GM18498 (cell line): ENCODE measurements at regions not wholly inside any gene's neighbourhood (a gene's known extent, or its start where the extent isn't known, plus 50 kb on each side); places are given as distances from the start of the nearest gene placed in this dataset.

Experiments
- ATAC-seq: cut with Tn5 transposase; IDR thresholded peaks from one replicate; pipeline ENCODE4 v1.9.1; 2021; ENCODE audit warnings: mild to moderate bottlenecking, moderate library complexity; ENCODE audit not compliant: unreplicated experiment

DNA sequence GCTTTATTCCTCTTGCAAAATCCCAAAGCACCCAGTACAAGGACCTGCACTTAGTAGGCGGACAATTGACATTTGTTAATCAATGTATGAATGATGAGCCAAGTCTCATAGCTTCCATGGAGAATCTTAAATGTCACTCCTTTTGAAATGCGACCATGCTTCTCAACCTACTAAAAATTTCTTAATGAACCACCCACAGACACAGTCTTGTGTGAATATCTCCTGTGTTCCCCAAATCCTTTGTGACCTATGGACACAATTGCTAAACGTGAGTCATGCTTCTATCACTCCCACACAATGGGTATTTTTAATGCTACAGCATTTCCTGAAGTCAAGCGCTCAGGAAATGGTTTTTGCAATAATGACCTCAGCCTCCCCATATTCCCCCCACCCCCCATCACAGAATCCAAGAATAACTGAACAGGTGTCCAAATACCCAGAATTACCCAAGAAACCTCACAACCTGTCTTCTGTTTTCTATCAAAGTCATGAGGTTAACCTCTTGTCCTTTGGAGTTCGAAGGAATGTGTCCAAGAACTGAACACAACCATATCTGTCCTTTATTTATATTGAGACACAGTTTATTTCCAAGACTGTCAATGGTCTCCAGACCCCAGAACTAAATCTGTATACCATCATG is 163.6 kb upstream of the PLEKHG7 start:
- ATAC-seq, result peak; percentile 49

DNA sequence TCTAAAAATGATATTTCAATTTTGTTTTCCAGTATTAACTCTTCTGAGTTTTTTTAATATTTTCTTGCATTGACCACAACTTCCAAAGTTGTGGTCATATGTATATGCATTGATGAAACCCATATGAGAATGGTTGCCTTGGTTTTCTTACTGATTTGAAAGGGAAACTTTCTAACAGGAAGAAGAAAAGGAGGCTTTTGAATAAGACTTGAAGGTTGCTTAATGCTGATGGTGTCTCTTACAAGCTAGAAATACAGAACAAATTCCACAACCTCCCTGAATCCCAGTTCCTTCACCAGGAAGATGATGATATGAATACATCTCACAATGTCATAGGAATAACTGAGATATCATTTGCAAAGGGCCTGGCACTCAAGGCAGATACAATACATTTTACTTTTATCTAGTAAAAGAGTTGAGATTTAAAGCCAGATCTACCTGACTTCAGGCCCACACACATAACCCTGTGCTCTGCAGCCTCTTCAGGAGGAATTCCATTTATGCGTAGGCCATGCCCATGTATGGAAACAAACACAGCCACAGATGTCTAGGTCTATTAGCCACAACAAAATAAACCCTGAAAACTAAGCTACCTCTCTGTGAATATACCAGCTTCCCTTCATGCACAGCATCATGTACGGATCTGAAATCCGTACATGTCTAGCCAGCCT is 165.4 kb upstream of the PLEKHG7 start:
- no peak for ATAC-seq

DNA sequence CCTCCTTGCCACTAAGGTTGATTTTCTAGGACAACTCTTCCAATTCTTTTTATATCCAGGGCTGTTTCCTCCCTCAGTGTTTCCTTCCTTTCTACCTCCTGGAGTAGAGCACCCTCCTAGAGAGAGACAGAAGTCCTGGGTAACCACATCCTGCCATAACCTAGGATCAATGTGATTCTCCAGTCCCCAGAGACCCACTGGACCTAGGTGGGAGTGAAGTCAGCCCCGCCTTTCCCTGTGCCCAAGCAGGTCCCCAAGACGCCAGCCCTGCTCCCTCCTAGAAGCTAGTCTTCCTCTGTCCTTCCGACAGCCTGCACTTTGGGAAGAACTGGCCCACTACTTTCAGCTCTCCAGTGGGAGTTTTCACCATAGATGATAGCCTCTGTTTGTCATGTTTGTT is 166.8 kb upstream of the PLEKHG7 start:
- ATAC-seq, result no peak

DNA sequence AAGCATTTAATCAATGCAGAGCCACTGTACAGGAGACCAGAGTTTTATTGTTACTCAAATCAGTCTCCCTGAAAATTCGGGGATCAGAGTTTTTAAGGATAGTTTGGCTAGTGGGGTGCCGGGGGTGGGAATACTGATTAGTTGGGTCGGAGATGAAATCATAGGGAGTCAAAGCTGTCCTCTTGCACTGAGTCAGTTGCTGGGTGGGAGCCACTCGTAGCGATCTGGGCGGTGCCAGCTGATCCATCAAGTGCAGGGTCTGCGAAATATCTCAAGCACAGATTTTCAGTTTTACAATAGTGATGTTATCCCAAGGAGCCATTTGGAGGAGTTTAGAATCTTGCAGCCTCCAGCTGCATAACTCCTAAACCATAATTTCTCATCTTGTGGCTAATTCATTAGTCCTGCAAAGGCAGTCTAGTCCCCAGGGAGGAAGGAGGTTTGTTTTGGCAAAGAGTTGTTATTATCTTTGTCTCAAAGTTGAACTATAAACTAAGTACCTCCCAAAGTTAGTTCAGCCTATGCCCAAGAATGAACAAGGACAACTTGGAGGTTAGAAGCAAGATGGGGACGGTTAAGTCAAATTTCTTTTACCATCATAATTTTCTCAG is 169.4 kb upstream of the PLEKHG7 start:
- no peak for ATAC-seq

DNA sequence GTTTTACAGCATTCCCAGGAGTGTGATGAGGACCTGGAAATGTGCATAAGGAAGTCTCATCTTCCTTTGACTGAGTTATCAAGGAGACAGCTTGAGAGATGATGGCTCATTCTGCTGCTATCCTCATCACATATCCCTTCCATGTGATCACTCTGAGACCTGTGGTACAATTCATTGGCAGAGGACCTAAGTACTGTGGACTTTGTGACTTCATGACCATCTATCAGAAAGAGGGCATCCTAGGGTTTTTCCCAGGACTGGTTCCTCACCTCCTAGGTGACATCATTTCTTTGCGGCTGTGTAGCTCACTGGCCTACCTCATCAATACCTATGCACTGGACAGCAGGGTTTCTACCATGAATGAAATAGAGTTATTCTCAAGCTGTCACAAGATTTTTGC is 172.1 kb upstream of the PLEKHG7 start:
- no peak for ATAC-seq

DNA sequence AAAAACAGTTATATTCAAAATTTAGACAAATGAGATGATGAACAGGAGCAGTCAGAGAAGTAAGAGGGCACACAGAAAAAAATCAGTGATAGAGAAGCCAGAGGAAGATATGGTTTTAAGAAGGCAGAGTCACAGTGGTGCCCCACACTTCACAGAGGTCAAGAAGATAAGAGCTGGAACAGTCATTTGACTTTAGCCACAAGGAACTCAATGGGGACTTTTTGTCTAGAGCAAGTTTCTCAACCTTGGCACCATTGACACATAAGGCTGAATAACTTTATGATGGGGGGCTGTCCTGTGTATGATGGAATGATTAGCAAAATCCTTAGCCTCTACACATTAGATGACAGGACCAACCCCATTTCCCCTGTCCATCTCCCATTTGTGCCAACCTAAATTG is 172.8 kb upstream of the PLEKHG7 start:
- peak; percentile 57 for ATAC-seq

DNA sequence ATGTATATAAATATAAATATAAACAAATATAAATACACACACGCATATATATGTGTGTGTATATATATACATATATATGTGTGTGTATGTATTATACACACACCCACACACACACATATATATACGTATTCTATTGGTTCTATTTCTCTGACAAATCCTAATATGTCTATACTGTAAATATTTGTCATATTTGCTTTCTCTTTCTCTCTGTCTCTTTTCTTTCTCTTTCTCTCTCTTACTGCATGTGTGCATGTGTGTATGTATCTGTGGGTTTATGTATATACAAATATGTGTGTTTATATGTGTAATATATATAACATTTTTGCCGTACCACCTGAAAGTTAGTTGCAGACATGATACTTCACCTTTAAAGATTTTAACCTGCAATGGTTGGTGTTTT is 174.2 kb upstream of the PLEKHG7 start:
- peak; percentile 69 for ATAC-seq

DNA sequence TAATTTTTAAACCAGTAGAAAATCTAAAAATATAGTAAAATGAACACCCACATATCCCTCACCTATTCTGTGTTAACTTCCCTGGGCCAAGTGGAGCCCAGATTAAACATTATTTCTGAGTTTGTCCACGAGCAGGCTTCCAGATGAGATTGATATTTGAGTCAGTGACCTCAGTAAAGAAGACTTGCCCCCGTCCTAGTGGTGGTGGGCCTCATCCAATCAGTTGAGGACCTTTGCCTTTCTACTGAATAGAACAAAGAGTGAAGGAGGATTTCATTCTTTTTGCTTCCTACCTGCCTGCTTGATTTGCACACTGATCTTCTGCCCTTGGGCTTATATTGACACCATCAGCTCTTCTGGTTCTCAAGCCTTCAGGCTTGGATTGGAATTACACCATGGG is 174.7 kb upstream of the PLEKHG7 start:
- ATAC-seq, result peak; percentile 19

DNA sequence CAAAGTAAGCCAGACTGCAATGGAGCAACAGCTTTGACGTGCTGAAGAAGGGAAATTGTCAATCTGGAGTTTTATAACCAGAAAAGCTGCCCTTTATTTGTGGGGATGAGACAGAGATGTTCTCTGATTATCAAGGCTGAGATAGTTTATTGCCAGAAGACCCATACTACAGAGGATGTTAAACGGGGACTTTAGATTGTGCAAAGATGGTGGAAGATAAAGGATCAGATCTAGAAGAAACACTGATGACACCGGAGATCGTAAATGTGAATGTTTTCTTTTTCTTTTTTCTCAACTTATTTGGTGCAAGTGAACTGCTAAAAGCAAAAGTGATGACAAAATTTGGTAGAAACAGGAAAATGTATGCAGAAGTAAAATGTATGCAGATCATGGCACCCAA is 178.3 kb upstream of the PLEKHG7 start:
- no peak for ATAC-seq

DNA sequence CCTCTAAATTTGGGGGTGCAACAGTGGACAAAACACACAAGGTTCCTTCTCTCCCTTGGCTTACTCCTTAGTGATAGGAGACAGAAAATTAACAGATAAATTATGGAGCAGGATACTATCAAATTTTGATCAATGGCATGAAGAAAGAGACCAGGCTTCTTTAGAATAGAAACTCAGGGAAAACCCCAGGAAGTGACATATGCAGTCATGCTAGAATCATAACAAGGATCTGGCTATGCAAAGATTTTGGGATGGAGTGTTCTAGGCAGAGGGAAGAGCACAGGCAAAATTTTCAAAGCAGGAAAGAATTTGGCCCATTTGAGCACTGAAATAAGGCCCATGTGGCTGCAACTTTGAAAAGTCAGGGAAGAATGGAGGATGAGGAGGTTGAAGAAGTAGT is 182.3 kb upstream of the PLEKHG7 start:
- no peak for ATAC-seq

DNA sequence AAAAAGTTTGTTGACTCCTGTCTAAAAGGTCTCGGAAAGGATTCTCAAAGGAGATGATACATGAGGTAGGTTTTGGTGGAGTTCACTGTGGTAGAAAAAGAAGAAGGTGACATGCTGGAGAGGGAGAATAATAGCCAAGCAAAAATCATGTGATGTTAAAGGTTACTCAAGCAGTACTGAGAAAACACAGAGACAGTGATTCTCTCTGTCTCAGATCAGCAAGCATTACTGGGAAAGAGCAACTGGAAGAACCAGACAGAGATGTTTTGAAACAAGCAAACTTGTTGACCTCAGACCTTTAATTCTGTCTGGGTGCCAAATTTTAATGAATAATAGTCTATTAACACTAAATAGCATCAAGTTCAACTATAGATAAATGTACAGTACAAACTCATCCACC is 183.5 kb upstream of the PLEKHG7 start:
- no peak for ATAC-seq

DNA sequence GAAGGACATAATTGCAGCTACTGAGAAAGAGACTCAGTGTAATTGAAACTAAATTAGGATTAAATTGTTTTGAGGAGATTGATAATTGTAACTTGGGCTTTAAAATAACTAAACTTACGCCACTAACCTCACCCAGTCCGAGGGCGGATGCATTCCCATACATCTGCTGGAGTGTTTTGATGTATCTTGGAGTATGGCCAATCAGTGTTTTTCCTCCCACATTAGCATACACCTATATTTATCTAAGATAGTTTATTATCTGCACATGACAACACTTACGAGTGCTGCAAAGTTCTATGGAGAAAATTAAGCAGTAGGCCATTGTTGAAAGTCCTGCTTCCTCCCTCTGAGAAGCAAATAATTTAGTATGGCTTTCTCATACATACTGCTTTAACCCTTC is 184.7 kb upstream of the PLEKHG7 start:
- ATAC-seq, result no peak

DNA sequence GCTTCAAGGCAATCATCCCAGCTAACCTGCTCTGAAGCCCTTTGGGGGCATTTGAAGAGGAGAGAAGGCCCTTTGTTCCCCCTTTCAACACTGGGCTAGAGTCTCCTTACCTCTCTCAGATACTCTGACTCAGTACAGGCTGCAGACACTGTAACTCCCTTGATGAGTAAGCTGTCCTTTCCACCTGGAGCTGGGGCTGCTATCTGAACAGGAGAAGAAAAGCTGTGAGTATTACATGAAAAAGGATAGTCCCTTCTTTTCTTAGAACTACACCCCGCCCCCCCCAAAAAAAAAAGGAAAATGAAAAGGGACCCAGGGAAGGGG is 186.6 kb upstream of the PLEKHG7 start:
- no peak for ATAC-seq

DNA sequence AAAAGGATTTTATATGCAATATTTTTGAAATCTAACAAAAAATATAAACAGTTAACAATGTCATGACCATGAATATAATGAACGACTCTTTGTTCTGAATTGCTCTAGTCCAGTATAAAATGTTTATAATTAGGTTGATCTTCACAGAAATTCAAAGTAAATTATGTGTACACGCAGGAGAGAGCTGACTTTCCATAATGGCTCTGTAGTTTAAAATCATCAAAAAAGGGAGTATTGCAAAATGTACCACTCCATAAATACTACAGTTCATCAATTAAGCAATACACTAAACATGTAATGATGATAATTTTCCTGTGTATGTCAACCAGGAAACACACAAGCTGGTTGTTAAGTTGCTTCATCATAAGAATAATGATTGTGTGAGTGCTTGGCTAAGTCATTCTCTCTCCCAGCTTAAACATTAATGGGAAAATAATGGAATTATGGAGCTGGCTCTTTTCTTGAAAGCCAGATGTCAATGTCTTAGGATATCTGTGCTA is 189.5 kb upstream of the PLEKHG7 start:
- no peak for ATAC-seq

DNA sequence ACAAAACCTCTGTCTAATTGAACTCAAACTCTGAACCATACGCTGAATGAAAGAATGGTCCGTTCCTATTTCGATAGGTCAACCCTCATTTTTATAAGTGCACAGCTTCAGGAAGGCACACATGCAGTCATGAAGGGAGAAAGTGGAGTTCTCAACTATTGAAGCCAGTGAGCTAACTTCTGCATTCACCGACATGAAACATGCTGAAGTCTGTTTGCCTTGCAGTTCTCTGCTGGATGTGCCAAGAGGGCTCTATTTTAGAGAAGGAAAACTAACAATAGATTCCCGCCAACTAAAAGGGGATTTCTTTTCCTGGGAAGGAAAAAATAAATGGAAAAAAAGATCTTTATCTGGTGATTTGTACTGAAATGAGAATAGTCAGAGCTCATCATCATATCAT is 191.0 kb upstream of the PLEKHG7 start:
- ATAC-seq, result no peak

DNA sequence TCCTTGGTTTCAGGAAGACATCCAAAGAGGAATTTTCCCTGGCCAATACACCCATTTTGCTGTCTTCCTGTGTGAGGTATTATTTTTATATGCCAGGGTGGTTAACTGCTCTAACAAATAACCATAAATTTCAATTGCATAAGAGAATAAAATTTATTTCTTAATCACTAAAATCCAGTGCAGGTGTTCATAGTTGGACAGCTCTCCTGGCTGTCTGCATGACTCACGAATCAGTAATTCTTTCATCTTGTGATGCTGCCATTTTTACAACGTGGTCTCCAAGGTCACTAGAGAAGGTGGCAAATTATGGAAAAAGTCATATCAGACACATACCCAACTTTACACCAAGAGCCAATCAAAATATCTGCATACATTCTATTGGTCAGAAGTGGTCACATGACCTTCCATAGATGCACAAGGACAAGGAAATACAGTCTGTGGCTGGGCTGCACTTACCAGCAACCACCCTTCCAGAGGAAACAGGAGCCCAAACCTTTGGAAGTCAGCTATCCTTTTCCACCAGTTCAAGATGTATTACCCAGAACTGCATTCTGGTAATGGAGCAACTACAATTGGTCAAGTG is 193.5 kb upstream of the PLEKHG7 start:
- no peak for ATAC-seq

DNA sequence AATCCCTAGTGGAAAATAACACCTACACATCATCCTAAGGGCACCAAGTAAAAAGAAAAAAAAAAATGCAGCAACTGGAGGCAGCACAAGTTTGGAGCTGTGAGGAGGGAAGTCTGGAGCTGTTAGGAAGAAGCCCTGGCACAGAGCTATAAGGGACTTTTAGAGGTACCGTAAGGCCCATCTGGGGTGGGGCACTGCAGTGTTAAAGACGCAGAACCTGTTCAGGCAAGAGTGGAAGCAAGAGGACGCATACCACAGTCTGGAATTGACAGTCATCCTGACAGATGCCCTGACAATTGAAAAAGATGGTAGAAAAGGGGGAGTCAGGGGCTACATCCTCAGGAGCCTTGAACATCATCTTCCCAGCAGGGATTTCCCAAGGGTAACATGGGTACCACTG is 195.9 kb upstream of the PLEKHG7 start:
- no peak for ATAC-seq

DNA sequence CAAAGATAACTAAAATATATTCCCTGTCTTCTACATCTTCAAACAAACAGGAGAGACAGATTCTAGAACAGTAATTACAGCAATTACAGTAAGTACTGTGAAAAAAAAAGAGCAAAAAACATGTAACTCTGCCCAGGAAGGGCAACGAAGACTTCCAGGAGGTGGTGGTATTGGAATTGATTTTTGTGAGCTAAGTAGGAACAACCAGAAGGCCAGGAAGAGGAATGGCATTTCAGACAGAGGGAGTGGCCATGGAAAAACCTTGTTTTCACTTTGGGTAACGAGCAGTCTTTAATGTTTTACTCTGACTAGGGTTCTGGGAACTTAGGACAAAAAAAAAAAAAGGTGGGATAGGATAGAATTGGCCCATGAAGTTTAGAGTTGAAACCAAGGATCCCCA is 196.3 kb upstream of the PLEKHG7 start:
- ATAC-seq, result no peak

DNA sequence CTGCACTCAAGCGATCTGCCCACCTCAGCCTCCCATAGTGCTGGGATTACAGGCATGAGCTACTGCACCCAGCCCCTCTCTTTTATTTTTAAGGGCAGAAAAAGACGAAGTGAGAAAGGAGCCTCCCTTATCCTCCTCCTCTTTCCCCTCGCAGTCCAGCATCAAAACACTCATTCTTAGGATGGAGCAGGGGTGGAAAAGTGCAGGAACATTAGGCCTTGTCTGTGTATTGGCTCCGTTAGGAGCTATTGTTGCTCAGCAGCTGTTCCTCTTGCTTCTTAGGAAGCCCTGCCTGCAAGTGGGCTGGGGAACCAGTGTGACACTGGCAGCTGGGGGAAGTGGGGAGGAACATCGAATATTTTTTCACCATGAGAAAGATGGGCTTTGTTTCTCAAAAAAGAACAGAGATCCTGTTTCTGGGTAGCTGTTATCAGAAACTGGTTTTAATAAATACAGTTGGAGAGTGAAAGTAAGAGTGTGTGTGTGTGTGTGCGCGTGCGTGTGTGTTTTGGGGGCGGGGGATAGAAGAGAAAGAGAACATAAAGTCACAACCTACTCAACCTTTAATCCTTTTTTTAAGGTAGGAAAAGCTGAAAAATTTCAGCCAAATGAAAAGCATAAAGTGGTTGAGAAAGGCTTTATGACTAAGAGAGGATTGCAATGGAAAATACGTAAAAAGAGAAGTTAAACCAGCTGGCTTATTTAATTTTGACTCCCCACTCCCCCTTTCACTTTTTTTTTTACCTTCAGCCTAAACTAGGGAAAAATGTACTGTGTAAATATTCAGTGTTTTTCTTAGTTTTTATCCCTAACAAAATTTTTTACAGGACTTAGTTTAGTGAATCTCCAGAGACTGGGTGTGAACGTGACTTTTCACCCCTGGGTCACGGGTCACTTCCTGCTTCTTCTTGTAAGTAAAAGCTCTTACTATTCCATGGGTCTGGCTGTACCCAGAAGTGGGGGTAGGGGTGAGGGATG is 197.2 kb upstream of the PLEKHG7 start:
- ATAC-seq, result peak; percentile 33

DNA sequence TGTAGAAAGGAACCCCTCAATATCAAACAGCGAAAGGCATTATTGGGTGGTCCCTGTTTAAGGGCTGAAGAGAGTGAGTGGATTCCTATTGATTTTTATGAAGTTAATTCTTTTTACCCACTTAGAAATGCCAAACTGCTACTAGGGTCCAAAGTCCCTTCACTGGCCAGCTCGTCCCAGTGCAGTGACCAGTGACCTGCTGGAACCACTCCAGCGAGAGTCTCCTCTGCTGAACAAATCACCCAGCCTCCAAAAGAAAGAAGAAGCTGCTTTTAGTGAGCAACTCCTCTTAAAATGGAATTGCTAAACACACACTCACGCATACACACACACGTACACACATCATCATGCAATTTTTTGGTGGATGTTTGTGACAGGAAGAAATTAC is 198.2 kb upstream of the PLEKHG7 start:
- ATAC-seq, result no peak

DNA sequence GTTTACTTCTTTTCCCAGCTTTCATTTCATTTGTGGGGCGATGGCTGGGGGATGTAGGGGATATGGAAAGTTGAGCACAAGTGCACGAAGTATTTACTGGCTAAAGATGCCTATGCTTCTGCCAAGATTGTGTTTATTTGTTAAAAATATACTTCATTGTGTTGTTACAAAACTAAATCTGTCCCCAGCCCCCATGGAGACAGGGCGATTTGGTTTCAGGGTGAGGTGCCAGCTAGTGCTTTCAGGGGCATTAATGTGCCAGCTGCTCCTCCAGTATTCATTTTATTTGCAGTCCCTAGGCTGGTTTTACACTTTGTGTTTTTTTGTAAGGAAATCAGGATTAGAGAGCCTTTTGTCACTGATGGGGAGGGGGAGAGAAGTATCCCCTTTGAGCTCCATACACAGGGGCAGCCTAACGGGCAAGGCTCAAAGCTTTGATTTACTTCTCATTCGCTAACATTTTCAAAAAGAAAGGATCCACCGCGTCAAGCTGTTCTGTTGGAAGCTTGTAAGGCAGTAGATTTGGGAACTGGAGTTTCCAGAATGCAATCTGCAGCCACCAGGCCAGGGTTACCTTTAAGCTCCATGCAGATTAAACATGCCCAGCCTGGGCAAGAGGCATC is 198.7 kb upstream of the PLEKHG7 start:
- ATAC-seq, result no peak
